ENCODE measurements at regions not wholly inside any gene's neighbourhood (a gene's known extent, or its start where the extent isn't known, plus 50 kb on each side); places are given as distances from the start of the nearest gene placed in this dataset.

- no peak for TF ChIP-seq CTCF (conservative IDR thresholded peaks at IDR 0.05; ENCODE audit: low read length)
- no peak overlapping the region for H3K4me3 ChIP-seq (ENCODE audit: low read length)
Observed at GRCh38 chr6:165910184-165910966, 247.3 kb upstream of the PDE10A start.

GRCh38 chr6:165906736-165907135 is 243.7 kb upstream of the PDE10A start:
- no peak for DNase-seq (ENCODE audit: low read depth)
- TF ChIP-seq CTCF (conservative IDR thresholded peaks at IDR 0.05; ENCODE audit: low read length): no peak
- H3K4me3 ChIP-seq (ENCODE audit: low read length): no peak overlapping the region

More at GRCh38 chr6:165910184-165910966, 247.3 kb upstream of the PDE10A start:
- DNase-seq (ENCODE audit: low read depth): no peak

- H3K4me3 ChIP-seq (ENCODE audit: low read length): no peak overlapping the region
- TF ChIP-seq CTCF (conservative IDR thresholded peaks at IDR 0.05; ENCODE audit: low read length): no peak
- no peak for DNase-seq (ENCODE audit: low read depth)
Observed at GRCh38 chr6:165905744-165906143, 242.7 kb upstream of the PDE10A start.

DNA sequence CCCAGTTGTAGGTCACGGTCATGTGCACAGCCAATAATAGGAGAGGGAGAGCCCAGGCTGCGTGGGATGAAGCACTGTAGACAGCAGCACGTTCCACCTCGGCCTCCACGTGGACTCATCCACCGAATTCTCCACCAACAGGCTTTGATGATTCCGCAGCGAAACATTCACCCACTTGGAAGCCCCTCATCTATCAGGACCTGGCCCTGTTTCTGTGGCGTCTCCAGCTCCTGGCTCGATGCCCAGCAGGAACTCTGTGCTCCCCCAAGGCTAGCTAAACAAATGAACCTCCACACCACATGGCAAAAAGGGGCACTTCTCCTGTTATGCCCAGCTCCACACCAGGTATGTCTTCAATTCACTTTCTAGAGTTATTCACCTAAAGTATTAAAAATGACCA is 237.9 kb upstream of the PDE10A start:
- TF ChIP-seq CTCF (conservative IDR thresholded peaks at IDR 0.05; ENCODE audit: low read length): no peak
- H3K4me3 ChIP-seq (ENCODE audit: low read length): no peak overlapping the region
- DNase-seq (ENCODE audit: low read depth): no peak

DNA sequence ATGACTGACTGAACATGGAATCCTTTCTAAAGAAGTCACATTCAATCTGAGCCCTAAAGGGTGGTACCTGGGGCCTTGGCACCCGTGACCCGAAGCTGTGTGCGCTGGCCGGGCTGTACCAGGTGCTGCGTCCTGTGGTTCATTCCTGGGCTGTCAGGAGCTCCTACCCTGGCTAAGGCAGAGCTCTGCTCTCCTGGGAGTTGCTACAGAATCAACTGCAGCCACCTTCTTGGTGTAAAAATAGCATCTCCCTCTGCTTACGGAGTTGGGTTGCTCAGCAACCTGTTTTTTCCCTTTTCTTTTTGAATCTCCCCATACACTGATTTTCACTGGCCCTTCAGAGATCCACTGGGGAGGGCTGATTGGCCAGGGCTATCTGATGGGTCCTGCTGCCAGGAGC is 236.6 kb upstream of the PDE10A start:
- H3K4me3 ChIP-seq (ENCODE audit: low read length): no peak overlapping the region
- no peak for TF ChIP-seq CTCF (conservative IDR thresholded peaks at IDR 0.05; ENCODE audit: low read length)
- no peak for DNase-seq (ENCODE audit: low read depth)

DNA sequence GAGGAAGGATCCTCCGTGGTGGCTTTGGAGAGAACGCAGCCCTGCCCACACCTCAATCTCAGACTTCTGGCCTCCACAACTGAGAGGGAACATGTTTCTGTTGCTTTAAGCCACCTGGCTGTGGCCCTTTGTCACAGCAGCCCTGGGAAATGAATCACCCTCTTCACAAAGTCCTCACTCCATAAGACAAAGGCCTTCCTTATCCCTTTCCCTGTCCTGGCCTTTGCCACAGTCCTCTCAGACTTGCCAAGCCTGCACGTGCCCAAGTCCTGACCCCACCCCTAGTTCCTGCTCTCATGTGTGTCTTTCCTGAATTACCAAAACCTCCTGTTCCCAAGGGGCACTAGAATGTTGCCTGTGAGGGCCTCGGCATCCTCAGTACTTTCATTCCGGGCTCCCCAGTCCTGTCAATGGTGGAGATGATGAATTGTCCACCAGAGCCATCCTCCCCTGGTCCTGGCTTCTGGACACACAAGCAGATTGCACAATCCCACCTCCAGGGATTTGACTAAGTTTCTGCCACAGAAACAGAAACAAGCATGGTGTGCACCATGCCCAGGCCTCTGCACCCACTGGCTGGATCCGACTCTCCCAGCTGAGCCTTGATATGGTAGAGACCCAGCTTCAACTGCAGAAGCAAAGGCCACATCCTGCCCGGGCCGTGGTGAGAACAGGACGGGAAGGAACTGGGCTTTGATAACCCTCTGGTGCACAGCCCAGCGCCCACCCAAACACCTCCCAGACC is 232.6 kb upstream of the PDE10A start:
- no peak overlapping the region for H3K4me3 ChIP-seq (ENCODE audit: low read length)
- no peak for TF ChIP-seq CTCF (conservative IDR thresholded peaks at IDR 0.05; ENCODE audit: low read length)
- no peak for DNase-seq (ENCODE audit: low read depth)

Data from AG10803 (cell line).